Ishikawa (cell line): ENCODE measurements at regions not wholly inside any gene's neighbourhood (a gene's known extent, or its start where the extent isn't known, plus 50 kb on each side); places are given as distances from the start of the nearest gene placed in this dataset.

Experiments used
- CEBPB ChIP-seq: IDR thresholded peaks from 2 replicates; pipeline ENCODE4 v1.6.1; 2012
- CREB1 ChIP-seq: IDR thresholded peaks from 2 replicates; pipeline ENCODE4 v1.6.1; 2012; ENCODE audit warnings: low read depth
- EGR1 ChIP-seq: IDR thresholded peaks from 2 replicates; pipeline ENCODE4 v1.6.1; 2012
- EP300 ChIP-seq: IDR thresholded peaks from 2 replicates; pipeline ENCODE4 v1.6.1; 2012; ENCODE audit warnings: borderline replicate concordance
- FOXM1 ChIP-seq: IDR thresholded peaks from 2 replicates; pipeline ENCODE4 v1.6.1; 2012; ENCODE audit warnings: low read depth, borderline replicate concordance
- NFIC ChIP-seq: IDR thresholded peaks from 2 replicates; pipeline ENCODE4 v1.6.1; 2012
- RAD21 ChIP-seq: IDR thresholded peaks from 2 replicates; pipeline ENCODE4 v1.6.1; 2012; ENCODE audit warnings: low read depth
- TAF1 ChIP-seq: IDR thresholded peaks from 2 replicates; pipeline ENCODE4 v1.6.1; 2012; ENCODE audit warnings: low read depth, mild to moderate bottlenecking
- TCF12 ChIP-seq: IDR thresholded peaks from 2 replicates; pipeline ENCODE4 v1.6.1; 2012; ENCODE audit warnings: low read depth
- TEAD4 ChIP-seq: IDR thresholded peaks from 2 replicates; pipeline ENCODE4 v1.6.1; 2012
- YY1 ChIP-seq: IDR thresholded peaks from 2 replicates; pipeline ENCODE4 v1.6.1; 2012; ENCODE audit warnings: low read depth
- ZBTB7A ChIP-seq: IDR thresholded peaks from 2 replicates; pipeline ENCODE4 v1.6.1; 2012; ENCODE audit warnings: low read depth
- TF ChIP-seq, protein P1 (sequence below): IDR thresholded peaks from 2 replicates; pipeline ENCODE4 v1.6.1; 2012
- TF ChIP-seq, protein P2 (sequence below): IDR thresholded peaks from 2 replicates; pipeline ENCODE4 v1.6.1; 2012
- TF ChIP-seq, protein P3 (sequence below): IDR thresholded peaks from 2 replicates; pipeline ENCODE4 v1.6.1; 2012; ENCODE audit warnings: low read depth, mild to moderate bottlenecking

DNA sequence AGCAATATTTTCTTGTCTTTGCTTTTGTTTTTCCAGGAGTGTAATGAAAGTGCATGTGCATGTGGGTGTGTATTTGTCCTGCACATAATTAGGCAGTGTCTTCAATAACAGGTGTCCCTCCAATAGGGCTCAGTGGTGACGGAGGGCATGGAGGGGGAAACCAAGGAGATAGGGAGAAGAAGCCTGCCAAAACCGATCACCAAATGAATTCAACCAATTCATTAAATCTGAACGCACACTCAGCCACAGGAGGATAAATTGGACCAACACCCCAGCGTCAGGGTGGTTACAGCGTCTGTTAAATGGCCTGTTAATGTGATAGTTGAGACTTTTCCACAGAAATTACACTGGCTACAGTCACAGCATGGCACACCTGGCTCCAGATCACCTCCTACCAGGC, 527.6 kb downstream of the CD83 start:
- TF ChIP-seq CEBPB (no peak), EP300 (no peak), TAF1 (no peak), NFIC (no peak), YY1 (no peak), TCF12 (no peak), FOXM1 (no peak), ZBTB7A (no peak), CREB1 (no peak), EGR1 (no peak), RAD21 (no peak), TEAD4 (no peak)
- TF ChIP-seq, protein P1, sequence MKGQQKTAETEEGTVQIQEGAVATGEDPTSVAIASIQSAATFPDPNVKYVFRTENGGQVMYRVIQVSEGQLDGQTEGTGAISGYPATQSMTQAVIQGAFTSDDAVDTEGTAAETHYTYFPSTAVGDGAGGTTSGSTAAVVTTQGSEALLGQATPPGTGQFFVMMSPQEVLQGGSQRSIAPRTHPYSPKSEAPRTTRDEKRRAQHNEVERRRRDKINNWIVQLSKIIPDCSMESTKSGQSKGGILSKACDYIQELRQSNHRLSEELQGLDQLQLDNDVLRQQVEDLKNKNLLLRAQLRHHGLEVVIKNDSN = no peak
- TF ChIP-seq, protein P2, sequence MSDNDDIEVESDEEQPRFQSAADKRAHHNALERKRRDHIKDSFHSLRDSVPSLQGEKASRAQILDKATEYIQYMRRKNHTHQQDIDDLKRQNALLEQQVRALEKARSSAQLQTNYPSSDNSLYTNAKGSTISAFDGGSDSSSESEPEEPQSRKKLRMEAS = no peak
- TF ChIP-seq, protein P3, sequence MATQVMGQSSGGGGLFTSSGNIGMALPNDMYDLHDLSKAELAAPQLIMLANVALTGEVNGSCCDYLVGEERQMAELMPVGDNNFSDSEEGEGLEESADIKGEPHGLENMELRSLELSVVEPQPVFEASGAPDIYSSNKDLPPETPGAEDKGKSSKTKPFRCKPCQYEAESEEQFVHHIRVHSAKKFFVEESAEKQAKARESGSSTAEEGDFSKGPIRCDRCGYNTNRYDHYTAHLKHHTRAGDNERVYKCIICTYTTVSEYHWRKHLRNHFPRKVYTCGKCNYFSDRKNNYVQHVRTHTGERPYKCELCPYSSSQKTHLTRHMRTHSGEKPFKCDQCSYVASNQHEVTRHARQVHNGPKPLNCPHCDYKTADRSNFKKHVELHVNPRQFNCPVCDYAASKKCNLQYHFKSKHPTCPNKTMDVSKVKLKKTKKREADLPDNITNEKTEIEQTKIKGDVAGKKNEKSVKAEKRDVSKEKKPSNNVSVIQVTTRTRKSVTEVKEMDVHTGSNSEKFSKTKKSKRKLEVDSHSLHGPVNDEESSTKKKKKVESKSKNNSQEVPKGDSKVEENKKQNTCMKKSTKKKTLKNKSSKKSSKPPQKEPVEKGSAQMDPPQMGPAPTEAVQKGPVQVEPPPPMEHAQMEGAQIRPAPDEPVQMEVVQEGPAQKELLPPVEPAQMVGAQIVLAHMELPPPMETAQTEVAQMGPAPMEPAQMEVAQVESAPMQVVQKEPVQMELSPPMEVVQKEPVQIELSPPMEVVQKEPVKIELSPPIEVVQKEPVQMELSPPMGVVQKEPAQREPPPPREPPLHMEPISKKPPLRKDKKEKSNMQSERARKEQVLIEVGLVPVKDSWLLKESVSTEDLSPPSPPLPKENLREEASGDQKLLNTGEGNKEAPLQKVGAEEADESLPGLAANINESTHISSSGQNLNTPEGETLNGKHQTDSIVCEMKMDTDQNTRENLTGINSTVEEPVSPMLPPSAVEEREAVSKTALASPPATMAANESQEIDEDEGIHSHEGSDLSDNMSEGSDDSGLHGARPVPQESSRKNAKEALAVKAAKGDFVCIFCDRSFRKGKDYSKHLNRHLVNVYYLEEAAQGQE = no peak

DNA sequence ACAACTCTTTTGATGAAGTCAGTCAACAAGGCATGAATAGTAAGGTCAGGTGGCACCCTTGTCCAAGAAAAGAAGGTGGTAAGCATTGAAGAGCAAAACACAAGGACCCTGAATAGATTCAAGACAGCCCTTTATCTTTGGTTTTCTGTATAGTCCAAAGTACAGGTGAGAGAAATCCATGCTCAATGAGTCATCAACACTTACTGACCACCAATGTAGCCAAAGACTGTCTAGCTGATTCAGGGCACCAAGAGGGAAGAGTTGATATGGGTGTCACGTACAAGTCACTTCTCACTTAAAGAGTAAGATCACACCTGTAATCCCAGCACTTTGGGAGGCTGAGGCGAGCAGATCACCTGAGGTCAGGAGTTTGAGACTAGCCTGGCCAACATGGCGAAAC, 528.3 kb downstream of the CD83 start:
- TF ChIP-seq EP300 = no peak
- TF ChIP-seq CEBPB = no peak
- TF ChIP-seq, protein P1 = no peak
- TF ChIP-seq ZBTB7A = no peak
- no peak for TF ChIP-seq TAF1
- TF ChIP-seq, protein P3 = no peak
- TF ChIP-seq, protein P2 = no peak
- no peak for TF ChIP-seq NFIC
- TF ChIP-seq RAD21 = no peak
- TF ChIP-seq YY1 = no peak
- TF ChIP-seq TCF12 = no peak
- no peak for TF ChIP-seq TEAD4
- no peak for TF ChIP-seq FOXM1
- TF ChIP-seq EGR1 = no peak
- no peak for TF ChIP-seq CREB1

DNA sequence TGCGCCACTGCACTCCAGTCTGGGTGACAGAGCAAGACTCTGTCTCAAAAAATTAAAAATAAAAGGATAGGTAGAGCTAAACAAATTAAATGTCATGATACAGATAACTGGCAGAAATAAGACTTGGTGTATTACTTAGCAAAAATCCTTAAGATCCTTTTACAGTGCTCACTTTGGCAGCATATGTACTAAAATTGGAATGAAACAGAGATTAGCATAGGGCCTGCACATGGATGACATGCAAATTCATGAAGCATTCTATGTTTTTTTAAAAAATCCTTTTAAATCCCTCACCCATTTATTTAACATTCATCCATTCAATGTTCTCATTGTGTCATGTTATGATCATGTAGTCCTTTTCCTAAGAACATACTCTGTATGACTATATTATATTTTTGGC, 528.8 kb downstream of the CD83 start:
- no peak for TF ChIP-seq TCF12
- TF ChIP-seq CREB1 = no peak
- no peak for TF ChIP-seq RAD21
- TF ChIP-seq, protein P1 = no peak
- TF ChIP-seq, protein P3 = no peak
- no peak for TF ChIP-seq TAF1
- no peak for TF ChIP-seq YY1
- no peak for TF ChIP-seq ZBTB7A
- TF ChIP-seq TEAD4 = no peak
- TF ChIP-seq EGR1 = no peak
- no peak for TF ChIP-seq NFIC
- no peak for TF ChIP-seq CEBPB
- TF ChIP-seq, protein P2 = no peak
- TF ChIP-seq EP300 = no peak
- TF ChIP-seq FOXM1 = no peak

DNA sequence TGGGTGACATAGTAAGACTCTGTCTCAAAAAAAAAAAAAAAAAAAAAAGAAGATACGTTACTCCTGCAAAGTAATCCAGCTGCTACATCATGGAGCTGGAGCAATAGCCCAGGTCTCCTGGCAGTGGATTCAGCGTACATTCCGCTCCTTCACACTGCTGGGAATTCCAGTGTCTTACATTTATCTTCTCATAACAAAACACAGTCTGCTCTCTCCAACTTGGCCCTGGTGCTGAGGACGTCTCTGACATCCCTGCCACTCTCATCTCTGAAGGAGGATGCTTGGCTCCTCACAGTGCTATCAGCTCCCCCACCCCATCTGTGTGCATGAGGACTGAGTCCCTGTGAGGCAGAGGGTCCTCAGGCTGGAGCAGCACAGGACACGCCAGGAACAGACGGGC, 529.8 kb downstream of the CD83 start:
- TF ChIP-seq YY1 (no peak), NFIC (no peak), ZBTB7A (no peak), FOXM1 (no peak), TCF12 (no peak), CEBPB (no peak), TEAD4 (no peak), TAF1 (no peak), EGR1 (no peak), RAD21 (no peak), EP300 (no peak), CREB1 (no peak)
- TF ChIP-seq, protein P2 = no peak
- TF ChIP-seq, protein P3 = no peak
